Suprapubic skin (tissue), 4 donors: ENCODE measurements at regions not wholly inside any gene's neighbourhood (a gene's known extent, or its start where the extent isn't known, plus 50 kb on each side); places are given as distances from the start of the nearest gene placed in this dataset.

ENCODE experiments used
- DNase-seq, 2 donors: peaks; one replicate each; pipeline ENCODE4 v3.0.0-alpha.2; 2019; ENCODE audit warnings: low spot score in 2 of 2
- H3K27ac ChIP-seq: fragments of 200-600 bp; sonication (generic); one replicate; pipeline ENCODE4 v1.5.1; 2019
- H3K27me3 ChIP-seq: fragments of 200-600 bp; sonication (generic); one replicate; pipeline ENCODE4 v1.5.1; 2019
- H3K36me3 ChIP-seq: fragments of 200-600 bp; sonication (generic); one replicate; pipeline ENCODE4 v1.5.1; 2019
- H3K4me1 ChIP-seq: fragments of 200-600 bp; sonication (generic); one replicate; pipeline ENCODE4 v1.5.1; 2019
- H3K4me3 ChIP-seq: fragments of 200-600 bp; sonication (generic); one replicate; pipeline ENCODE4 v1.5.1; 2019; ENCODE audit warnings: mild to moderate bottlenecking
- H3K9me3 ChIP-seq: fragments of 200-600 bp; sonication (generic); one replicate; pipeline ENCODE4 v1.5.1; 2019
- CTCF ChIP-seq, 2 donors: fragments of 200-600 bp in 1 of 2; fragments of 450-650 bp in 1 of 2; sonication (generic) in 1 of 2; IDR thresholded peaks; one replicate each; pipeline ENCODE4 v1.5.1; 2016 to 2019; ENCODE audit warnings: antibody characterized with exemption in 2 of 2, mild to moderate bottlenecking in 1 of 2, moderate library complexity in 1 of 2
- EP300 ChIP-seq: sonication (generic); formaldehyde crosslinking; IDR thresholded peaks from one replicate; pipeline ENCODE4 v1.6.1; 2017; ENCODE audit warnings: antibody characterized with exemption
- POLR2A ChIP-seq, 2 donors: fragments of 450-650 bp; IDR thresholded peaks; one replicate each; pipeline ENCODE4 v1.6.1; 2017; ENCODE audit warnings: antibody characterized with exemption in 2 of 2, mild to moderate bottlenecking in 2 of 2, moderate library complexity in 2 of 2
- POLR2AphosphoS5 ChIP-seq, 3 donors: sonication (generic); formaldehyde crosslinking; IDR thresholded peaks; one replicate each; pipeline ENCODE4 v1.6.1; 2017; ENCODE audit warnings: antibody characterized with exemption in 3 of 3
- WGBS: methylation state at CpG from one replicate; pipeline ENCODE4 v1.1.5; 2018; 5-methylcytosine and 5-hydroxymethylcytosine counted together

- 63% methylated on average over 2 of the region's 2 CpGs for WGBS
- peaks cover 10% of the 10 kb centered on the region for H3K4me1 ChIP-seq
- no peaks in the 10 kb centered on the region for H3K36me3 ChIP-seq
- no peak for DNase-seq
- no peaks in the 10 kb centered on the region for H3K9me3 ChIP-seq
- no peak overlapping the region for H3K27ac ChIP-seq
- no peak overlapping the region for H3K4me3 ChIP-seq
- no peak for TF ChIP-seq POLR2AphosphoS5 (IDR thresholded peaks at IDR 0.05)
- no peak for TF ChIP-seq CTCF (IDR thresholded peaks at IDR 0.05)
- TF ChIP-seq POLR2A (IDR thresholded peaks at IDR 0.05) = no peak
- no peak for TF ChIP-seq EP300
- no peaks in the 10 kb centered on the region for H3K27me3 ChIP-seq
These were observed 59.5 kb downstream of the PTGS2 start for GRCh38 chr1:186620566-186621350.

DNA sequence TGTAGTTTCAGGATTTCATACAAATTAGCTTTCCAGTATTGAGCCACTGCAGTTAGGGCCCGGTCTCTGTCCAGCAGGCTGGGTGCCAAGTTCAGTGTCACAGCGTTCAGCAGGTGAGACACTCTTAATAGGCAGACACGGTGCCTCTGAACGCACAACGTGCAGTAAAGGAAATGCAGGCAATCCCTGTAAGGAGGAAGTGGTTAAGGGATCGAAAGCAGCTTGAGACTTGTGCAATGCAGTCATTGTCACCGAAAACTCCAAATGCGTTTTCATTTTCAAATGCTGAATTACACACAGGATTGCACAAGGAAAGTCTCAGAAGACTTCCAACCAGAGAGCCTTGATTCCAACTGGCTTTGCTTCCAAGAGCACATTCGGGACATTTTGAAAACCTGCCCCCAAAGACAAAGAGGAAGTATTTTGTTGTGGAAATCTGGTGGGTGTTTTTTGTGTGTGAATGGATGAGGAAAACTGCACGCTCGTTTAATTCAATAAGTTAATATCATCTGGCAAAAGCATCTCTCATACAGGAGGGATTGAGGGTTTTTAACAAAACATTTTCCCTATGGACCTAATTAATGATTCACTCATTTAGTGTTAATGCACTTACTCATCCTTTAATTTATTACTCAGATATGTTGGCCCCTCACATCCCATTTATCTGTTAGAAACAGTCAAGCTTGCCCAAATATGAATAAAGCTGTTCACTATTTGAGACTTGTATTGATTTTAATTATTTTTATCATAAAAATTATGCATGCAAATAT is 61.6 kb downstream of the PTGS2 start:
- Histone ChIP-seq H3K27ac (peak overlapping the region; percentile 16), H3K4me3 (peak overlapping the region; percentile 31), H3K9me3 (no peaks in the 10 kb centered on the region), H3K36me3 (no peaks in the 10 kb centered on the region), H3K4me1 (peaks cover 10% of the 10 kb centered on the region), H3K27me3 (no peaks in the 10 kb centered on the region)
- 14% methylated on average over 11 of the region's 11 CpGs for WGBS
- no peak for TF ChIP-seq CTCF (IDR thresholded peaks at IDR 0.05)
- peak in 1 of 3 donors; percentile 18 for TF ChIP-seq POLR2AphosphoS5 (IDR thresholded peaks at IDR 0.05)
- peak in 1 of 2 donors; percentile 67 for DNase-seq

DNA sequence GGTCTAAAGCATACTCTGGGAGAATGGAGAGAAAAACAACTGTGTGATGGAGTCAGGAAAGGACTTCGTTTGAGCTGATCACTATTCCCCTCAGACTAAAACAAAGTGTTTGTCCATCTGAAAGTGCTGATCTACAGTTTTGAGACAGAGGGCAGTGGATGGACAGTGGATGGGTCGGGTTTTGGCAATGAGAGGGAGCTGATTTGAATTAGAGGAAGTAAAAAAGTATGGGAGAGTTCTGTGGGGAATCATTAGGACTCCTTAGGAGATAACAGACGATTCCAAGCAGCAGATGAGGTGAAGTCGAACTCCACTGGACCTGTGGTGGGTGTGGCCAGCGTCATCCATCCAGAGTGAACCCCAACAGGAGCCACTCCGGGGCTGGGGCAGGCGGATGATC is 62.3 kb downstream of the PTGS2 start:
- Histone ChIP-seq H3K27ac (peak overlapping the region; percentile 16), H3K27me3 (no peaks in the 10 kb centered on the region), H3K4me1 (peaks cover 10% of the 10 kb centered on the region), H3K36me3 (no peaks in the 10 kb centered on the region), H3K9me3 (no peaks in the 10 kb centered on the region), H3K4me3 (peak overlapping the region; percentile 31)
- WGBS = 50% methylated on average over 7 of the region's 7 CpGs
- no peak for TF ChIP-seq POLR2A (IDR thresholded peaks at IDR 0.05)
- no peak for TF ChIP-seq EP300
- TF ChIP-seq CTCF (IDR thresholded peaks at IDR 0.05) = no peak
- TF ChIP-seq POLR2AphosphoS5 (IDR thresholded peaks at IDR 0.05) = no peak
- DNase-seq = no peak

DNA sequence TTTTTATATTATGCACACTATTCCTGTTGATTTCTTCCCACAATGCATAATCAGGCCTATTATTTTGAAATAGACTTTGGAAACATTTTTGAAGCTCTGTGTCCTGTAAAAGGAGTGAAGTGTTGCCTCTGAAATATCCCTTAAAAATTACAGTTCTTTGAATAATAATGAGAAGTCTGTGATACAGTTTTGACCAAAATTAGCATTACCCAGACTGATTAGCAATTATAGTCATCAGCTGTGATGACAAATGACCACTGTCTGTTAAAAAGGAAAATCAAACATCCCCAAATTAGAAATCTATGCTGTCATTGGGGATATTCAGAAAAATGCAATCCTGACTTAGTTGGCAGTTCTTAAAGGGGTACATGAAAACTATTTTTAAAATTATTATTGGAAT is 63.7 kb downstream of the PTGS2 start:
- H3K4me3 ChIP-seq = no peak overlapping the region
- H3K27ac ChIP-seq = no peak overlapping the region
- H3K36me3 ChIP-seq = no peaks in the 10 kb centered on the region
- no peak for DNase-seq
- no peaks in the 10 kb centered on the region for H3K9me3 ChIP-seq
- H3K4me1 ChIP-seq = peaks cover 10% of the 10 kb centered on the region
- no peaks in the 10 kb centered on the region for H3K27me3 ChIP-seq
- TF ChIP-seq CTCF (IDR thresholded peaks at IDR 0.05) = no peak
- TF ChIP-seq EP300 = no peak
- no peak for TF ChIP-seq POLR2AphosphoS5 (IDR thresholded peaks at IDR 0.05)
- TF ChIP-seq POLR2A (IDR thresholded peaks at IDR 0.05) = no peak

DNA sequence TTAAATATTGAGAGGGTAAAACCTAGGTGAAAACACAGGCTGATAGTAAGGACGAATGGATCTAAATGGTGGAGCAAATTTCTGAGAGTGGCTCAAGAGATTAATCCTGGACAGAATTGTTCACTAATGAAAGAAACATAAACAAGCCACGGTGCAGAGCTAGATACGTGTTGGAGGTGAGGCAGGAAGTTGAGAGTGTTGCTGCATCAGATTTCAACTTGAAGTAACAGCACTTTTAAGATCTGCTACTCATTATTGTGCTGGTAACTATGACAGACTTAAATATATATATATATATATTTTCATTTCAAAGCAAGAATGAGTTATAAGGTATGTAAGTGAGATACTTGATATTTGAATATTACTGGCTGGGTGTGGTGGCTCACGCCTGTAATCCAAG is 64.9 kb downstream of the PTGS2 start:
- no peaks in the 10 kb centered on the region for H3K36me3 ChIP-seq
- H3K4me3 ChIP-seq = no peak overlapping the region
- TF ChIP-seq POLR2A (IDR thresholded peaks at IDR 0.05) (no peak), EP300 (no peak), POLR2AphosphoS5 (IDR thresholded peaks at IDR 0.05) (no peak), CTCF (IDR thresholded peaks at IDR 0.05) (no peak)
- H3K27me3 ChIP-seq = no peaks in the 10 kb centered on the region
- no peaks in the 10 kb centered on the region for H3K9me3 ChIP-seq
- WGBS = 72% methylated on average over 4 of the region's 4 CpGs
- no peak for DNase-seq
- H3K27ac ChIP-seq = no peak overlapping the region
- H3K4me1 ChIP-seq = peaks cover 2% of the 10 kb centered on the region
